Endothelial cell of hepatic sinusoid (primary cell): ENCODE measurements at regions not wholly inside any gene's neighbourhood (a gene's known extent, or its start where the extent isn't known, plus 50 kb on each side); places are given as distances from the start of the nearest gene placed in this dataset.

ENCODE experiments used
- in situ Hi-C: cut with HindIII; loops from 2 replicates; pipeline ENCODE4 v1.10.0; 2017; ENCODE audit warnings: low sequenced_read_pairs

- in situ Hi-C loops, result no loop called here
Measured at GRCh38 chr11:106212081-106212480, 134.6 kb downstream of the AASDHPPT start.

GRCh38 chr11:106216281-106216680 is 138.8 kb downstream of the AASDHPPT start:
- in situ Hi-C loops, result no loop called here

- in situ Hi-C loops, result no loop called here
Measured at GRCh38 chr11:106217456-106217855, 140.0 kb downstream of the AASDHPPT start.

GRCh38 chr11:106218106-106218505 is 140.6 kb downstream of the AASDHPPT start:
- in situ Hi-C loops, result no loop called here

GRCh38 chr11:106222626-106223025 is 145.2 kb downstream of the AASDHPPT start:
- in situ Hi-C loops, result no loop called here

- in situ Hi-C loops, result no loop called here
Measured at GRCh38 chr11:106224172-106224571, 146.7 kb downstream of the AASDHPPT start.

GRCh38 chr11:106228996-106229395 is 151.5 kb downstream of the AASDHPPT start:
- in situ Hi-C loops, result no loop called here

GRCh38 chr11:106231591-106231990 is 154.1 kb downstream of the AASDHPPT start:
- in situ Hi-C loops, result no loop called here

- in situ Hi-C loops, result no loop called here
Measured at GRCh38 chr11:106233191-106233590, 155.7 kb downstream of the AASDHPPT start.

- in situ Hi-C loops, result no loop called here
Measured at GRCh38 chr11:106234794-106235193, 157.3 kb downstream of the AASDHPPT start.

- in situ Hi-C loops, result no loop called here
Measured at GRCh38 chr11:106236295-106236694, 158.8 kb downstream of the AASDHPPT start.

GRCh38 chr11:106238704-106239360 is 161.4 kb downstream of the AASDHPPT start:
- in situ Hi-C loops, result no loop called here

- in situ Hi-C loops, result no loop called here
Measured at GRCh38 chr11:106241601-106242257, 164.3 kb downstream of the AASDHPPT start.

GRCh38 chr11:106242718-106243415 is 165.4 kb downstream of the AASDHPPT start:
- in situ Hi-C loops, result no loop called here

GRCh38 chr11:106246495-106246894 is 169.0 kb downstream of the AASDHPPT start:
- in situ Hi-C loops, result no loop called here

- in situ Hi-C loops, result no loop called here
Measured at GRCh38 chr11:106249617-106250239, 172.3 kb downstream of the AASDHPPT start.

- in situ Hi-C loops, result no loop called here
Measured at GRCh38 chr11:106262852-106263251, 185.4 kb downstream of the AASDHPPT start.

- in situ Hi-C loops, result no loop called here
Measured at GRCh38 chr11:106263527-106263926, 186.1 kb downstream of the AASDHPPT start.

- in situ Hi-C loops, result no loop called here
Measured at GRCh38 chr11:106271086-106271485, 193.6 kb downstream of the AASDHPPT start.

GRCh38 chr11:106271686-106272085 is 194.2 kb downstream of the AASDHPPT start:
- in situ Hi-C loops, result no loop called here

GRCh38 chr11:106275151-106275550 is 197.7 kb downstream of the AASDHPPT start:
- in situ Hi-C loops, result no loop called here

- in situ Hi-C loops, result no loop called here
Measured at GRCh38 chr11:106276126-106276525, 198.7 kb downstream of the AASDHPPT start.
